PC-3 (cell line): ENCODE measurements at regions not wholly inside any gene's neighbourhood (a gene's known extent, or its start where the extent isn't known, plus 50 kb on each side); places are given as distances from the start of the nearest gene placed in this dataset.

ENCODE experiments used
- ATAC-seq: fragments of 200-7000 bp; cut with Tn5 transposase; 2 replicates; pipeline ENCODE4 v1.9.1; 2020; ENCODE audit warnings: mild to moderate bottlenecking, moderate library complexity
- BruUV-seq: library from RNA; stranded (reverse); fragments of 400-500 nt; replicated peaks from 2 replicates; lab custom pipeline; 2021; lab: Mats Ljungman, UMichigan
- CTCF ChIA-PET: fragments of 300-600 bp; sonication (Branson Sonifier 250); formaldehyde crosslinking; loops from one replicate; lab custom pipeline; 2022; ENCODE audit warnings: antibody characterized with exemption; lab: Charles Lee
- POLR2A ChIA-PET: fragments of 300-600 bp; sonication (Branson Sonifier 250); formaldehyde crosslinking; loops from one replicate; lab custom pipeline; 2022; ENCODE audit warnings: antibody characterized with exemption; ENCODE audit not compliant: unreplicated experiment; lab: Charles Lee
- DNase-seq: peaks from one replicate; pipeline ENCODE4 v3.0.0-alpha.2; 2015
- H2AFZ ChIP-seq: fragments of 300-600 bp; sonication (generic); 2 replicates; pipeline ENCODE4 v1.6.0; 2016; ENCODE audit warnings: antibody characterized with exemption, low read length
- H3F3A ChIP-seq: fragments of 300-600 bp; sonication (generic); one replicate; pipeline ENCODE4 v1.6.0; 2017; ENCODE audit warnings: antibody characterized with exemption, low read length, control low read depth, mild to moderate bottlenecking; ENCODE audit not compliant: unreplicated experiment
- H3K27ac ChIP-seq: fragments of 300-600 bp; sonication (generic); 2 replicates; pipeline ENCODE4 v1.5.1; 2016; ENCODE audit warnings: mild to moderate bottlenecking, low read length
- H3K27me3 ChIP-seq: fragments of 300-600 bp; sonication (generic); 2 replicates; pipeline ENCODE4 v1.6.1; 2016; ENCODE audit warnings: low read length, mixed read lengths
- H3K36me3 ChIP-seq: fragments of 300-600 bp; sonication (generic); 2 replicates; pipeline ENCODE4 v1.6.1; 2016; ENCODE audit warnings: low read depth, mixed run types, low read length, mixed read lengths
- H3K4me1 ChIP-seq: fragments of 300-600 bp; sonication (generic); 2 replicates; pipeline ENCODE4 v1.5.1; 2016; ENCODE audit warnings: low read length; ENCODE audit not compliant: insufficient read depth
- H3K4me2 ChIP-seq: fragments of 300-600 bp; sonication (generic); 2 replicates; pipeline ENCODE4 v1.6.0; 2016; ENCODE audit warnings: low read length
- H3K4me3 ChIP-seq: fragments of 300-600 bp; sonication (generic); 2 replicates; pipeline ENCODE4 v1.5.1; 2016; ENCODE audit warnings: mild to moderate bottlenecking, low read length, mixed read lengths
- H3K79me2 ChIP-seq: fragments of 300-600 bp; sonication (generic); 2 replicates; pipeline ENCODE4 v1.6.1; 2017; ENCODE audit warnings: low read length, mixed read lengths
- H3K9ac ChIP-seq: fragments of 300-600 bp; sonication (generic); 2 replicates; pipeline ENCODE4 v1.6.0; 2016; ENCODE audit warnings: mild to moderate bottlenecking, low read length
- H3K9me2 ChIP-seq: fragments of 300-600 bp; sonication (generic); replicated peaks from 2 replicates; pipeline ENCODE4 v1.6.1; 2016; ENCODE audit warnings: mixed run types, low read length, mixed read lengths
- H3K9me3 ChIP-seq: fragments of 300-600 bp; sonication (generic); 2 replicates; pipeline ENCODE4 v1.6.1; 2016; ENCODE audit warnings: low read length, mixed read lengths
- H4K20me1 ChIP-seq: fragments of 300-600 bp; sonication (generic); 2 replicates; pipeline ENCODE4 v1.6.1; 2016; ENCODE audit warnings: low read length, mixed read lengths
- EZH2 ChIP-seq: fragments of 300-600 bp; sonication (generic); IDR thresholded peaks from one replicate; pipeline ENCODE4 v1.6.1; 2017; ENCODE audit warnings: antibody characterized with exemption, mild to moderate bottlenecking, low read length; ENCODE audit not compliant: unreplicated experiment
- EZH2phosphoT487 ChIP-seq: fragments of 300-600 bp; sonication (generic); IDR thresholded peaks from 2 replicates; pipeline ENCODE4 v1.6.1; 2018; ENCODE audit warnings: mild to moderate bottlenecking, antibody characterized with exemption, low read length, borderline replicate concordance
- intact Hi-C: fragments of 100-400 bp; cut with micrococcal nuclease; formaldehyde crosslinking; loops from 2 replicates; pipeline ENCODE4 v1.9.0; 2023
- TF ChIP-seq, protein P1 (sequence below): fragments of 300-600 bp; sonication (generic); conservative IDR thresholded peaks from 2 replicates; pipeline ENCODE4 v1.5.1; 2017; ENCODE audit warnings: antibody characterized with exemption, low read depth, mild to moderate bottlenecking, low read length

DNA sequence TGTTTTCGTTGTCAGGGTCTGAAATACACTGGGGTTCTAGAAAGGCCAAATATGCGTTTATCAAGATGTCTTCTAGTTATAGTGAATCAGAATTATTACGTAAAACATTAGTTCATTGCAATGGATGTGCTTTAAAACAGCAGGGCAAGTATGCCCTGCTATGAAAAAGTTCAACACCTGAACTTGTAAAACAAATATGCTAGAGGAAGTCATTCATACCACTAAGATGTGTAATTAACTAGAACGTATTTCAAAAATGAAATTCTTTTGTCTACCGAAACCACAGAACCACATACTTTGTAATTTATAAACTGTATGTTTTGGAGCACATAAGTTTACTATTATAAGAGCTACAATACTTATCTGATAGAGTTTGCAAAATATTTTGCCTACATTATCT, 266.2 kb downstream of the KCTD12 start:
- no peaks in the 10 kb centered on the region for H3K36me3 ChIP-seq
- POLR2A ChIA-PET, result no interaction called here
- DNase-seq (no peak), ATAC-seq (no peak)
- no peaks in the 10 kb centered on the region for H3K79me2 ChIP-seq
- H3K4me2 ChIP-seq, result no peak overlapping the region
- no peaks in the 10 kb centered on the region for H3K4me1 ChIP-seq
- no peak overlapping the region for H3K27ac ChIP-seq
- no peak overlapping the region for H3K4me3 ChIP-seq
- no peaks in the 10 kb centered on the region for H3K9me2 ChIP-seq
- intact Hi-C loops, result no loop called here
- H3K27me3 ChIP-seq, result peaks cover 5% of the 10 kb centered on the region; the same call in 1 of the 2 replicates
- no TSS peak for BruUV-seq
- no peak overlapping the region for H2AFZ ChIP-seq
- H3K9me3 ChIP-seq, result no peaks in the 10 kb centered on the region
- no peak overlapping the region for H3K9ac ChIP-seq
- TF ChIP-seq EZH2phosphoT487 (no peak), EZH2 (no peak)
- TF ChIP-seq, protein P1, sequence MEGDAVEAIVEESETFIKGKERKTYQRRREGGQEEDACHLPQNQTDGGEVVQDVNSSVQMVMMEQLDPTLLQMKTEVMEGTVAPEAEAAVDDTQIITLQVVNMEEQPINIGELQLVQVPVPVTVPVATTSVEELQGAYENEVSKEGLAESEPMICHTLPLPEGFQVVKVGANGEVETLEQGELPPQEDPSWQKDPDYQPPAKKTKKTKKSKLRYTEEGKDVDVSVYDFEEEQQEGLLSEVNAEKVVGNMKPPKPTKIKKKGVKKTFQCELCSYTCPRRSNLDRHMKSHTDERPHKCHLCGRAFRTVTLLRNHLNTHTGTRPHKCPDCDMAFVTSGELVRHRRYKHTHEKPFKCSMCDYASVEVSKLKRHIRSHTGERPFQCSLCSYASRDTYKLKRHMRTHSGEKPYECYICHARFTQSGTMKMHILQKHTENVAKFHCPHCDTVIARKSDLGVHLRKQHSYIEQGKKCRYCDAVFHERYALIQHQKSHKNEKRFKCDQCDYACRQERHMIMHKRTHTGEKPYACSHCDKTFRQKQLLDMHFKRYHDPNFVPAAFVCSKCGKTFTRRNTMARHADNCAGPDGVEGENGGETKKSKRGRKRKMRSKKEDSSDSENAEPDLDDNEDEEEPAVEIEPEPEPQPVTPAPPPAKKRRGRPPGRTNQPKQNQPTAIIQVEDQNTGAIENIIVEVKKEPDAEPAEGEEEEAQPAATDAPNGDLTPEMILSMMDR, result no peak
- no peaks in the 10 kb centered on the region for H4K20me1 ChIP-seq
- CTCF ChIA-PET, result no interaction called here
- H3F3A ChIP-seq, result no peaks in the 10 kb centered on the region

DNA sequence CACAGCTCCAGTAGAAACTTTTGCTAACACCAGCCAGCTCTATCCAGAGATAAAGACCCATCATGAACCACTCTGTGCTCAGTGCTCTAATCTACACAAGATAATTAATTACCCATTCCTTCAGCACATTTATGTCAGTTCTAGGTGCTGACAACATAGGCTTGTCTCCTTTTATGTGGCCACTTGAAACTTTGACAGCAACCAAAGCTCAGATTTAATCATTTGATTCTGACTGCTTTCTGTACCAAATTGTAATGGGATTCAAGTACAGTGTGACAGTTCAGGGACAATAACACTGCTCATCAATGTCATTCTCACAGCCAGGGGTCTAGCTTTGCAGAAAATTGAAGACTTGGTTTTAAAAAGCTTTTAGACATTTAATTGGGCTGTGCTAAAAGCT, 266.6 kb downstream of the KCTD12 start:
- ChIA-PET CTCF (no interaction called here), POLR2A (no interaction called here)
- no peaks in the 10 kb centered on the region for H3K79me2 ChIP-seq
- peaks cover 5% of the 10 kb centered on the region; the same call in 1 of the 2 replicates for H3K27me3 ChIP-seq
- intact Hi-C loops, result no loop called here
- TF ChIP-seq, protein P1, result no peak
- TF ChIP-seq EZH2, result no peak
- no peak overlapping the region for H3K9ac ChIP-seq
- no peaks in the 10 kb centered on the region for H3K9me2 ChIP-seq
- no peak overlapping the region for H3K4me3 ChIP-seq
- H4K20me1 ChIP-seq, result no peaks in the 10 kb centered on the region
- no peak overlapping the region for H3K27ac ChIP-seq
- H3F3A ChIP-seq, result no peaks in the 10 kb centered on the region
- H3K36me3 ChIP-seq, result no peaks in the 10 kb centered on the region
- no peak for ATAC-seq
- H3K4me1 ChIP-seq, result no peaks in the 10 kb centered on the region
- H3K4me2 ChIP-seq, result no peak overlapping the region
- no TSS peak for BruUV-seq
- no peak for DNase-seq
- no peaks in the 10 kb centered on the region for H3K9me3 ChIP-seq
- H2AFZ ChIP-seq, result no peak overlapping the region

DNA sequence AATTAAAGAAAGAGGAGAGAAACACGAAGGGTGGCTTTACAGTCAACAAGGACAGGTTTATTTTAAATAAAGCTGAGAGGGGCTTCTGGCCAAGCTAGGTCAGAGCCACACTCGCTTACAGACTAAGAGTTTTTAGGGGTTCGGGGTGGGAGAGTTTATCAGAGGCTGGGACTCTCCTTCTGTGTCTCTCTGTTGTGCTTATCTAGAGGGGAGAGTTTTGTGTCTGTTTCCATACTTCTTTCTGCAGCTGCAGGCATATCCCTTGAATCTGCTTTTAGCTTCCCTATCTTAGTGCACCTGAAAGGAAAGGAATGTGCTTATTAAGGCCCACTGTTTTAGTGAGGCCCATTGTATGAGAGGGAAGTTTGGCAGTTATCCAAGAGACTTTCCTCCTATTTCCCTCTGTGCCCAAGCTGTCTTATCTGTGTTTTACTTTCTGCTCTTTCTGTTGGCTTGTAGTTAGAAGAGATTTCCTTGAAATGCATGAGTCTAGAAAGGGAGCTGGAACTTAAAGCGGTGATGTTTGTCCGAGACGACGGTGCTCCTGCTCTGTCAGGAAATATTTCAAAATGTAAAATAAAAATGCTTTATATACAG, 275.3 kb downstream of the KCTD12 start:
- H3K4me1 ChIP-seq, result no peaks in the 10 kb centered on the region
- no peak for ATAC-seq

More for the DNA sequence above, 275.3 kb downstream of the KCTD12 start:
- H3K9me2 ChIP-seq, result no peaks in the 10 kb centered on the region
- ChIA-PET POLR2A (no interaction called here), CTCF (no interaction called here)
- no TSS peak for BruUV-seq
- intact Hi-C loops, result no loop called here
- no peak for DNase-seq
- H3K27ac ChIP-seq, result no peak overlapping the region
- H3K9ac ChIP-seq, result no peak overlapping the region
- no peak overlapping the region for H2AFZ ChIP-seq
- no peaks in the 10 kb centered on the region for H3K27me3 ChIP-seq
- H3K36me3 ChIP-seq, result no peaks in the 10 kb centered on the region
- H3F3A ChIP-seq, result no peaks in the 10 kb centered on the region
- no peaks in the 10 kb centered on the region for H3K79me2 ChIP-seq
- no peaks in the 10 kb centered on the region for H4K20me1 ChIP-seq
- no peak for TF ChIP-seq EZH2
- no peak for TF ChIP-seq EZH2phosphoT487
- TF ChIP-seq, protein P1, result no peak
- H3K4me3 ChIP-seq, result no peak overlapping the region
- H3K4me2 ChIP-seq, result no peak overlapping the region
- H3K9me3 ChIP-seq, result no peaks in the 10 kb centered on the region
